DND-41 (cell line): ENCODE measurements at regions not wholly inside any gene's neighbourhood (a gene's known extent, or its start where the extent isn't known, plus 50 kb on each side); places are given as distances from the start of the nearest gene placed in this dataset.

ENCODE experiments used
- EZH2 ChIP-seq: IDR thresholded peaks from 3 replicates; pipeline ENCODE4 v1.6.1; 2012; ENCODE audit warnings: borderline replicate concordance, low read depth, mild to moderate bottlenecking, moderate library complexity, low read length, inconsistent platforms; ENCODE audit not compliant: severe bottlenecking
- TF ChIP-seq, protein P1 (sequence below): IDR thresholded peaks from 2 replicates; pipeline ENCODE4 v1.5.1; 2012; ENCODE audit warnings: borderline replicate concordance, low read length, moderate library complexity, mild to moderate bottlenecking; ENCODE audit not compliant: poor library complexity, severe bottlenecking; ENCODE audit errors: extremely low read depth

GRCh38 chr2:75290600-75291150 is 91.4 kb upstream of the TACR1 start:
- TF ChIP-seq, protein P1, sequence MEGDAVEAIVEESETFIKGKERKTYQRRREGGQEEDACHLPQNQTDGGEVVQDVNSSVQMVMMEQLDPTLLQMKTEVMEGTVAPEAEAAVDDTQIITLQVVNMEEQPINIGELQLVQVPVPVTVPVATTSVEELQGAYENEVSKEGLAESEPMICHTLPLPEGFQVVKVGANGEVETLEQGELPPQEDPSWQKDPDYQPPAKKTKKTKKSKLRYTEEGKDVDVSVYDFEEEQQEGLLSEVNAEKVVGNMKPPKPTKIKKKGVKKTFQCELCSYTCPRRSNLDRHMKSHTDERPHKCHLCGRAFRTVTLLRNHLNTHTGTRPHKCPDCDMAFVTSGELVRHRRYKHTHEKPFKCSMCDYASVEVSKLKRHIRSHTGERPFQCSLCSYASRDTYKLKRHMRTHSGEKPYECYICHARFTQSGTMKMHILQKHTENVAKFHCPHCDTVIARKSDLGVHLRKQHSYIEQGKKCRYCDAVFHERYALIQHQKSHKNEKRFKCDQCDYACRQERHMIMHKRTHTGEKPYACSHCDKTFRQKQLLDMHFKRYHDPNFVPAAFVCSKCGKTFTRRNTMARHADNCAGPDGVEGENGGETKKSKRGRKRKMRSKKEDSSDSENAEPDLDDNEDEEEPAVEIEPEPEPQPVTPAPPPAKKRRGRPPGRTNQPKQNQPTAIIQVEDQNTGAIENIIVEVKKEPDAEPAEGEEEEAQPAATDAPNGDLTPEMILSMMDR, result no peak
- no peak for TF ChIP-seq EZH2
